Stimulated activated effector memory CD8-positive, alpha-beta T cell treated with anti-CD3 and anti-CD28 coated beads, Interleukin-12 subunit alpha, Interleukin-12 subunit beta, amount 100 ng/mL, for 72 hours (primary cell): ENCODE measurements at regions not wholly inside any gene's neighbourhood (a gene's known extent, or its start where the extent isn't known, plus 50 kb on each side); places are given as distances from the start of the nearest gene placed in this dataset.
"Not testable (repeated sequence)": the region's sequence is repeated elsewhere in the genome, so short reads cannot be mapped to it uniquely, and the experiment has no call there.

ENCODE experiments used
- ATAC-seq: fragments of 150-1000 bp; cut with Tn5 transposase; 2 replicates; pipeline ENCODE4 v1.10.0; 2021
- DNase-seq, 2 donors: peaks; one replicate each; pipeline ENCODE4 v3.0.0; 2021 to 2022; ENCODE audit warnings: low spot score in 2 of 2
- H3K27ac Mint-ChIP-seq: one replicate; pipeline ENCODE4 v1.8.0; 2022; ENCODE audit warnings: mild to moderate bottlenecking, mixed read lengths
- H3K36me3 Mint-ChIP-seq: one replicate; pipeline ENCODE4 v1.8.0; 2022; ENCODE audit warnings: mild to moderate bottlenecking, mixed read lengths
- H3K4me1 Mint-ChIP-seq: one replicate; pipeline ENCODE4 v1.8.0; 2022; ENCODE audit warnings: mixed read lengths
- H3K4me3 Mint-ChIP-seq: one replicate; pipeline ENCODE4 v1.8.0; 2022; ENCODE audit warnings: mild to moderate bottlenecking, mixed read lengths
- H3K9me3 Mint-ChIP-seq: one replicate; pipeline ENCODE4 v1.8.0; 2022; ENCODE audit warnings: mixed read lengths

GRCh38 chr6:114874410-114874809 is 531.6 kb upstream of the HS3ST5 start:
- H3K4me1 Mint-ChIP-seq: no peaks in the 10 kb centered on the region
- no peak for DNase-seq
- no peak for ATAC-seq
- H3K27ac Mint-ChIP-seq: no peak overlapping the region
- H3K9me3 Mint-ChIP-seq: peaks cover 15% of the 10 kb centered on the region
- no peak overlapping the region for H3K4me3 Mint-ChIP-seq
- H3K36me3 Mint-ChIP-seq: no peaks in the 10 kb centered on the region

DNA sequence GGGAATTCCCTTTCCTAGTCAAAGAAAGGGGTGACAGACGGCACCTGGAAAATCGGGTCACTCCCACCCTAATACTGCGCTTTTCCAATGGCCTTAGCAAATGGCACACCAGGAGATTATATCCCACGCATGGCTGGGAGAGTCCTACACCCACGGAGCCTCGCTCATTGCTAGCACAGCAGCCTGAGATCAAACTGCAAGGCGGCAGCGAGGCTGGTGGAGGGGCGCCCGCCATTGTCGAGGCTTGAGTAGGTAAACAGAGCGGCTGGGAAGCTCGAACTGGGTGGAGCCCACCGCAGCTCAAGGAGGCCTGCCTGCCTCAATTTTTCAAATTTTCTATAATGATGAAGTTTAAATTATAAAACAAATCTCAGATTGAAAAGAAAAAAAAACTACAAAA is 522.7 kb upstream of the HS3ST5 start:
- not testable (repeated sequence) for H3K27ac Mint-ChIP-seq, H3K9me3 Mint-ChIP-seq, H3K4me3 Mint-ChIP-seq, H3K36me3 Mint-ChIP-seq, H3K4me1 Mint-ChIP-seq, DNase-seq, ATAC-seq

GRCh38 chr6:114863610-114864009 is 520.8 kb upstream of the HS3ST5 start:
- DNase-seq: no peak
- Mint-ChIP-seq H3K4me1 (no peaks in the 10 kb centered on the region), H3K36me3 (no peaks in the 10 kb centered on the region), H3K27ac (no peak overlapping the region), H3K4me3 (no peak overlapping the region), H3K9me3 (peaks cover 8% of the 10 kb centered on the region)
- ATAC-seq: no peak

DNA sequence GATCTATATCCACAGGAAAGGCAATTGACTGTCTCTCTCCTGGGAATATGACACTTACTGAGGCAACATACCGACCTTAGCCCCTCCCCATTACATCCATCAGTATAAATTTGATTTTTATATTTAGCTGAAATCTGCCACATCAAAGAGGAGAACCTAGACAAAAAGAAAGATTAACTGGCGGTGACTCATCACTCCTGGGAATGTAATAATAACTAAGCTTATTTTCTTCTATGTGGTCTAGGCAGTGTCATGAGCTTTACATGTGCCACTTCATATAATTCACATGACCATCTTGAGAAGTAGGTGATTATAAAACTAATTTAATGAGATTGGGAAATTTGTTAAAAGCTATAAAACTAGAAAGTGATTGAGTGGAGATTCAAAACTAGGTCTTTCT is 520.0 kb upstream of the HS3ST5 start:
- Mint-ChIP-seq H3K4me1 (no peaks in the 10 kb centered on the region), H3K36me3 (no peaks in the 10 kb centered on the region), H3K27ac (no peak overlapping the region), H3K9me3 (peaks cover 6% of the 10 kb centered on the region), H3K4me3 (no peak overlapping the region)
- no peak for DNase-seq
- ATAC-seq: no peak

GRCh38 chr6:114862064-114862463 is 519.2 kb upstream of the HS3ST5 start:
- no peak for ATAC-seq
- Mint-ChIP-seq H3K9me3 (peaks cover 6% of the 10 kb centered on the region), H3K4me3 (no peak overlapping the region), H3K27ac (no peak overlapping the region), H3K36me3 (no peaks in the 10 kb centered on the region), H3K4me1 (no peaks in the 10 kb centered on the region)
- DNase-seq: no peak

DNA sequence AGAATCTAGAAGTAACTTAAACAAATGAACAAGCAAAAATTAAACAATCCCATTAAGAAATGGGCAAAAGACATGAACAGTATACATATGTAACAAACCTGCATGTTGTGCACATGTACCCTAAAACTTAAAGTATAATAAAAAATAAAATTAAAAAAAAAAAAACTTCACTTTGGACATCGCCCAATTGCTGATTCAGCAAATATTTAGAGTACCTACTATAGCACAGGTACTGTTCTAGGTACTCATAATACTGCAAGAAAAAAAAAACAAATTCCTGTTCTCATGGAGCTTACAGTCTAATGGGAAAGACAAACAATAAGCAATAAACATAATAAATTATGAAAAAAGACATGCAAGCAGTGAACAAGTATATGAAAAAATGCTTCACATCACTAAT is 501.5 kb upstream of the HS3ST5 start:
- H3K36me3 Mint-ChIP-seq: no peaks in the 10 kb centered on the region
- H3K27ac Mint-ChIP-seq: no peak overlapping the region
- H3K9me3 Mint-ChIP-seq: peaks cover 19% of the 10 kb centered on the region
- no peak for ATAC-seq
- H3K4me1 Mint-ChIP-seq: no peaks in the 10 kb centered on the region
- no peak for DNase-seq
- H3K4me3 Mint-ChIP-seq: no peak overlapping the region

DNA sequence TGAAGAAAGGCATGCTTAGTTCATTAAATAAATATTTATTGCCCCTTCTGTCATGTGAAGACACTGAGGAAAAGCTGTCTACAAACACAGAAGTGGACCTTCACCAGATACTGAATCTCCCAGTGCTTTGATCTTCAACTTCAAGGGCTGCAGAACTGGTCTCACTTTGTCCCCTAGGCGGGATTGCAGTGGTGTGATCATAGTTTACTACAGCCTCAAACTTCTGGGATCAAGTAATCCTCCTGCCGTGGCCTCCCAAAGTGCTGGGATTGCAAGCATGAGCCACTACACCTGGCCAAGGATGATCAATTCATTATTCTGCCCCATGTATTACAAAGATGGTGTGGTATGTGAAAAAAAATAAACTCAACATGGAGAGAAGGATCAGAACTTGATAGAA is 496.2 kb upstream of the HS3ST5 start:
- Mint-ChIP-seq H3K4me1 (no peaks in the 10 kb centered on the region), H3K4me3 (no peak overlapping the region), H3K9me3 (peaks cover 14% of the 10 kb centered on the region), H3K36me3 (no peaks in the 10 kb centered on the region), H3K27ac (no peak overlapping the region)
- DNase-seq (no peak), ATAC-seq (no peak)

GRCh38 chr6:114833211-114833610 is 490.4 kb upstream of the HS3ST5 start:
- H3K36me3 Mint-ChIP-seq: no peaks in the 10 kb centered on the region
- H3K4me3 Mint-ChIP-seq: no peak overlapping the region
- no peak for ATAC-seq
- DNase-seq: no peak
- H3K9me3 Mint-ChIP-seq: peaks cover 12% of the 10 kb centered on the region
- no peak overlapping the region for H3K27ac Mint-ChIP-seq
- no peaks in the 10 kb centered on the region for H3K4me1 Mint-ChIP-seq

GRCh38 chr6:114830515-114830914 is 487.7 kb upstream of the HS3ST5 start:
- DNase-seq (no peak), ATAC-seq (no peak)
- no peaks in the 10 kb centered on the region for H3K36me3 Mint-ChIP-seq
- H3K9me3 Mint-ChIP-seq: peaks cover 12% of the 10 kb centered on the region
- no peak overlapping the region for H3K27ac Mint-ChIP-seq
- no peak overlapping the region for H3K4me3 Mint-ChIP-seq
- H3K4me1 Mint-ChIP-seq: no peaks in the 10 kb centered on the region

- no peaks in the 10 kb centered on the region for H3K36me3 Mint-ChIP-seq
Observed at GRCh38 chr6:114827135-114827534, 484.3 kb upstream of the HS3ST5 start.

GRCh38 chr6:114824409-114824808 is 481.6 kb upstream of the HS3ST5 start:
- Mint-ChIP-seq H3K27ac (no peak overlapping the region), H3K4me1 (no peaks in the 10 kb centered on the region), H3K36me3 (no peaks in the 10 kb centered on the region), H3K9me3 (peaks cover 18% of the 10 kb centered on the region), H3K4me3 (no peak overlapping the region)
- no peak for ATAC-seq
- DNase-seq: no peak

More at GRCh38 chr6:114827135-114827534, 484.3 kb upstream of the HS3ST5 start:
- DNase-seq (no peak), ATAC-seq (no peak)
- Mint-ChIP-seq H3K27ac (no peak overlapping the region), H3K4me1 (no peaks in the 10 kb centered on the region), H3K4me3 (no peak overlapping the region), H3K9me3 (peaks cover 14% of the 10 kb centered on the region)

GRCh38 chr6:114816678-114817077 is 473.9 kb upstream of the HS3ST5 start:
- H3K9me3 Mint-ChIP-seq: peaks cover 24% of the 10 kb centered on the region
- no peaks in the 10 kb centered on the region for H3K36me3 Mint-ChIP-seq
- no peak for DNase-seq
- no peak for ATAC-seq
- H3K4me1 Mint-ChIP-seq: no peaks in the 10 kb centered on the region
- H3K4me3 Mint-ChIP-seq: no peak overlapping the region
- H3K27ac Mint-ChIP-seq: no peak overlapping the region

- DNase-seq: no peak
- Mint-ChIP-seq H3K4me3 (no peak overlapping the region), H3K27ac (no peak overlapping the region), H3K4me1 (no peaks in the 10 kb centered on the region), H3K9me3 (peaks cover 22% of the 10 kb centered on the region), H3K36me3 (no peaks in the 10 kb centered on the region)
- no peak for ATAC-seq
Observed at GRCh38 chr6:114810468-114810867, 467.6 kb upstream of the HS3ST5 start.

- not testable (repeated sequence) for ATAC-seq, DNase-seq, H3K27ac Mint-ChIP-seq, H3K4me3 Mint-ChIP-seq, H3K36me3 Mint-ChIP-seq, H3K9me3 Mint-ChIP-seq, H3K4me1 Mint-ChIP-seq
Observed at GRCh38 chr6:114805426-114805825, 462.6 kb upstream of the HS3ST5 start.

GRCh38 chr6:114796576-114796975 is 453.8 kb upstream of the HS3ST5 start:
- Mint-ChIP-seq H3K36me3 (no peaks in the 10 kb centered on the region), H3K4me3 (no peak overlapping the region), H3K9me3 (peaks cover 10% of the 10 kb centered on the region), H3K4me1 (no peaks in the 10 kb centered on the region), H3K27ac (no peak overlapping the region)
- ATAC-seq (peak; percentile 42), DNase-seq (no peak)

- Mint-ChIP-seq H3K27ac (no peak overlapping the region), H3K36me3 (no peaks in the 10 kb centered on the region), H3K9me3 (peaks cover 10% of the 10 kb centered on the region), H3K4me1 (no peaks in the 10 kb centered on the region), H3K4me3 (no peak overlapping the region)
- ATAC-seq (no peak), DNase-seq (no peak)
Observed at GRCh38 chr6:114793428-114793827, 450.6 kb upstream of the HS3ST5 start.
